ENCODE measurements at regions not wholly inside any gene's neighbourhood (a gene's known extent, or its start where the extent isn't known, plus 50 kb on each side); places are given as distances from the start of the nearest gene placed in this dataset.

DNA sequence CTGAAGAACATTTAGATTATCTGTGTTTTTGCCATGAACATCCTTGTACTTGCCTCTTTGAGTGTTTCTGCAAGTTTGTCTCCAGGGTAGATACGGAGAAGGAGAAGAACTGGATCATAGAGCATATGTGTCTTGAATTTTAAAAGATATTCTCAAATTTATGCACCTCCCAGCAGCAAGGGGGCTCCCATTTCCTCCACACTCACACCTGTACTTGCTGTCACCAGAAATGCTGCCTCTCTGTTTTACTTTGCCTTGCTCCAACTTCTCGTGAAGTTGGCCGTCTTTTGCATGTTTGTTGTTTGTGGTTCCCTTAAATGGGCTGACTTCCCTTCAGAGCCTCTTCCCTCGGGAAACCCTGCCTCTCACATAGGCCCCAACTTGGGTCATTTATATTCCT lies 171.0 kb downstream of the TFAP2C start:
- DNase-seq (ENCODE audit: low read depth in 4 of 4, low spot score in 1 of 4): no peak

- DNase-seq (ENCODE audit: low read depth in 4 of 4, low spot score in 1 of 4): no peak
Measured at GRCh38 chr20:56801971-56802755, 173.1 kb downstream of the TFAP2C start.

DNA sequence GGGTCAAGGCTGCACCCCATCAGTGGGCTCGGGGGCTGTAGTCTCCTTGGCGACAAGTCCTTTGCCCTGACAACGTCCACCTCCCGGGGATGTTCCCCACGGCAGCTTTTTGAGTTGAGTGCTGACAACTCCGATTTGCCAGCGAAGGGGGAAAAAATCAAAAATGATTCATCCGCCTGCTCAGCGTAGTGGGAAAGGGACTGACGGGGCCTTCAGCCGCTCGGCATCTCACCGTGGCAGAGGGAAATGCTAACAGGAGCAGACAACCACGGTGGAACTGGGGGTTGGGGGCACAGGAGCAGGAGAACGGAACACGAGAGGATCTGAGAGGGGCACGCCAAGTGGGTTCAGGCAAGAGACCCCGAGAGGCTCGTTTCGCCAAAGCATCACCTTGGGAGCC lies 173.7 kb downstream of the TFAP2C start:
- DNase-seq (ENCODE audit: low read depth in 4 of 4, low spot score in 1 of 4): no peak

DNA sequence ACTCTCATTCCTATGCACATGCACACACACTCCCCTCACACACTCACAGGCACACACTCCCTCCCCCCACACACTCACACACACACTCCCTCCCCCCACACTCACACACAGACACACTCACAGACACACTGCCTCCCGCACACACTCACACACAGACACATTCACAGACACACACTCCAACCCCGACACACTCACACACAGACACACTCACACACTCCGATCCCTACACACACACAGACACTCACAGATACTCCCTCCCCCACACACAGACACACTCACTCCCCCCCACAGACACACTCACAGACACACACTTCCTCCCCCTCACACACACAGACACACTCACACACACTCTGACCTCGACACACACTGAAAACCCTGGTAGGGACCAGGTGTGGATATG lies 176.2 kb downstream of the TFAP2C start:
- no peak for DNase-seq (ENCODE audit: low read depth in 4 of 4, low spot score in 1 of 4)

GRCh38 chr20:56805966-56806365 lies 176.9 kb downstream of the TFAP2C start:
- no peak for DNase-seq (ENCODE audit: low read depth in 4 of 4, low spot score in 1 of 4)

DNA sequence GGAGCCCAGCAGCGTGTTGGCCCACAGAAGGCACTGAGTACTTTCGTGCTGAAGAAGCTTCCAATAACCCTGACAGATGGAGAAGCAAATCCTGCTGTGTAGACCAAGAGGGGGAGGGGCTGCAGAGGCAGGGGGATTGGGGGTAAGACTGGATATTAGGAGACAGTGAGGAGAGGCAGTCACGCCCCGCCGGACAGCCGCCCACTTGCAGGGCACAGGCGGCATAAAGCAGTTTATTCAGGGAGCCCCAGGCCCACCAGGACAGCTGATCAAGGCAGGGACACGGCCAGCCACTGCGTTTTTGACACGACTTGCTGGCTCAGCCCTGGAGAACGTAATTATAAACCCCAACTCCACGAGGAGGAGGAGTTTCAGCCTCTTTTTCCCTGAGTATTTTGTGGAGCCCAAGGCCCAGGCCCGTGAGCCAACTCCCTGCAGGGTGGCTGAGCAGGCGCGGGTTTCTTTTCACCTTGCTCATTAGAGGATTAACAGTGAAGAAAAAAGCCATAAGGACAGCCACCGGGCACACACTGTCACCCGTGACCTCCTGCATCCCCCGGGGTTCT lies 177.9 kb downstream of the TFAP2C start:
- no peak for DNase-seq (ENCODE audit: low read depth in 4 of 4, low spot score in 1 of 4)

DNA sequence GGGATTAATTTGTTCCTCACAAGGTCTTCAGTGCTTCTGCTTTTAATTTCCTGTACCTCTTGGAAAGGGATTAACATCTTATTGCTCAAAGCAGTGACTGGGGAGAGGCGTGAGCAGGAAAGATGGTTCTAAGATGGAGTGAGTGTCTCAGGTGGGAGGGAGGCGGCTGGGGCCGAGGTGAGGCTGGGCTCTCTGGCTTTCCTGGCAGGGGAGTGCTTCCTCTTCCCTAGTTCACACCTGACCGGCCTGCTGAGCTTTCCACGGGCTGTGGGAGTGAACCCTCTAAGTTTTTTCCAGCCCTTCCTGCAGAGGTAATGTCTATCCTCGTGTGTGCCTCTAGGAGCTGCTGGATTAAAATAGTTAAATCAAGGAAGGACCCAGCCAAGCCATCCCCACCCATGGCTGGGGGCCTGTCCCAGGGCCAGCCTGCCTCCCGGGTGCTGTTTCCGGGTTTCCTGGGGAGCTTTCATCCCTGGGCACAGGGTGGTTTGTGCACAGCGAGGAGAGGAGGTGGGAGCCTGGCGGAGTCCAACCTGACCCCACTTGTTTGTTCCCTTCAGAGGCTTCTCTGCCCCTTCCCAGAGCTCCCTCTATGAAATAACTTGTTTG lies 179.1 kb downstream of the TFAP2C start:
- no peak for DNase-seq (ENCODE audit: low read depth in 4 of 4, low spot score in 1 of 4)

DNA sequence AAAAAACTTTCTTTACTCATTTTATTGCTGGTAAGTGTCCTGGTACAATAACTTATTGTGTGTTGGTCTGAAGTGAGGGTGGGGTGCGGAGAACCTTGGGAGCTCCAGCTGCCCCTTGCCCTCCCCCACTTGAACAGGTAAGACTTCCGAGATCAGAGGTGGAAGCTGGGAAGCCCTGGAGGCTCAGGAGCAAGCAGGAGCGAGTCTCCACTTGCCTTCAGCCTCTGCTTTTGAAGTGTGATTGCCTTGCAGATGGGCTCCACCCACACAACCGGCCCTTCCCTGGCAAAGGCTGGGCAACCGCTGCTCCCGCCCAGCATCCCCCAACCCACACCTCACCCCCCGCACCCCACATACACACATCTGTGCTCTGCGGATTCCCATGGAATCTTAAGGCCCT lies 179.6 kb downstream of the TFAP2C start:
- DNase-seq (ENCODE audit: low read depth in 4 of 4, low spot score in 1 of 4): no peak

GRCh38 chr20:56809668-56810067 lies 180.6 kb downstream of the TFAP2C start:
- no peak for DNase-seq (ENCODE audit: low read depth in 4 of 4, low spot score in 1 of 4)

GRCh38 chr20:56810141-56810540 lies 181.0 kb downstream of the TFAP2C start:
- no peak for DNase-seq (ENCODE audit: low read depth in 4 of 4, low spot score in 1 of 4)

DNA sequence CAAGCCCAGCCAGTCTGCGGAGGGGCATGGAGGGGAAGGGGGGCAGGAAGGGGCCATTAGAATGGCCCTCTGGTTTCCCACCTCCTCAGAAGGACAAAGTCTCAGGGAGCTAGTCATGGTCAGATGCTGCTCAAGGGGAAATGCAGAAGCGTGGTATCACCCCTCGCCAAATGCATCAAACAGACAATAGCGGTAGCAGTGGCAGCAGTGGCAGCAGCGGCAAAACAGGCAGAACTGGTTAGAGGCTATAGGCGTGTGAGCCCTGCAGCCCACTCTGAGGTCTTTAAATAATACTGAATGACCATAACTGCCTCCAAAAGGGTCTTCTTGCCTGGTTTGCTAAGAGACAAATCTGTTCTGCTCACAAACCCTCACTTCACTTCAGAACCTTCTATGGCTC lies 186.7 kb downstream of the TFAP2C start:
- DNase-seq (ENCODE audit: low read depth in 4 of 4, low spot score in 1 of 4): no peak

GRCh38 chr20:56816349-56816748 lies 187.2 kb downstream of the TFAP2C start:
- DNase-seq (ENCODE audit: low read depth in 4 of 4, low spot score in 1 of 4): no peak

GRCh38 chr20:56817780-56818675 lies 188.9 kb downstream of the TFAP2C start:
- no peak for DNase-seq (ENCODE audit: low read depth in 4 of 4, low spot score in 1 of 4)

GRCh38 chr20:56820984-56821383 lies 191.9 kb downstream of the TFAP2C start:
- no peak for DNase-seq (ENCODE audit: low read depth in 4 of 4, low spot score in 1 of 4)

DNA sequence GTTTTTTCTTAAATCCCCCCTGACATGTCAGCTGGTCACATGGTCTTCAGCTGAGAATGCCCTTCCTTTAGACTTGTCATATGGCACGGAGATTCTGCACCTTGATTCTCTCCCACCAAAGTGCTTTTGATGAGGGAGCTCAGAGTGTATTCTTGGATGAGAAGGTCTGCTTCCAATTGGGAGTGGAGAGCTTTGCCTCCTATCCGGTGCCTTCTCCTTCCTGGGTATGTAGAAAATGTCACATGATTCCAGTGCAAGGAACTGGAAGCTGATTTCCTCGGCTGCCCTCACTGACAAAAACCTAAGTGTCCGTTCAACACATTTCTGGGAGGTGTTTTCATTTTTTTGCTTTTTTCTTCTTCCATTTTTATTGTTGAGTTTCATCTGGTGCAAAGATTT lies 197.2 kb downstream of the TFAP2C start:
- no peak for DNase-seq (ENCODE audit: low read depth in 4 of 4, low spot score in 1 of 4)

DNA sequence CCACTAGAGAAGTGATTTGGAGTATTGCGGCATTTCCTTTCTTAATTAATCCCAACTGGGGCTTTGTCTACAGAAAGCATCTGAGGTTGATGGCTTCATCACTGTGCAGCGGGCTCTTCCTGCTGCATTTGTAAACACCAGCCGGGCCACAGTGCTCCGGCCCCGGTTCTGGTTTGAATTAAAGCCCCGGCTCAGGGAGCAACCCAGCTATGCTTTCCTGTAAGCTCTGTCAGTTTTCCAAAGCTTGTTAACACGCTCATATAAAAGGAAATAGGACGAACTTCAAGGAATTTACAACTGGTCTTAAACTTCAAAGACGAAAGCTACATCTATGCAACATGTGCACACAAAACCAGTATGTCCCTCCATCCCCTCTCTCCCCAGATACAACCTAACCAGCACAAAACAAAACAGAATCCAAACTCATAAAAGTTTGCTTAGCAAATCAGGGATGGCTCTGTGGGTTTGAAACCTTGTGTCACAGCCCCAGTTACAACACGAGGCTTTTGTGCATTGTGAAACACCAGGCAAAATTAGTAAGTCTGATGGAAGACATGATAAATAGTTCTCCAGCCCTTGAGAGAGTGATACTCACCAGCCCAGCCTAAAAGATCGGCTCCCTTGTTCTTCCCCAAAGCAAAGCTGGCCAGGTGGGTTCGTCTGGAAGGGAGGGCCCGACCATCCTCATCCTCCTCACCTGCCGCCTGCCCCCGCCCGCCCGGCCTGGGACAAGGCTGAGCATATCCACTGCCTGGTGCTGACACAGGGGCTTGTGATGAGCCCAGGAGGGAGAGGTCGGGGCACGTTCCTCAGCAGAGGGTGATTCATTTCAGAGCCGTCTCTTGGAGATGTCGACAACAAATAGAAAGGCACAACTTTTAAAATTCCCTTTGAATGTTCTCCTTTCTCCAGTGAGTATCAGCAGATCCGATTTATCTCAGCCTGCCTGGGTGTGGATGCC lies 197.9 kb downstream of the TFAP2C start:
- DNase-seq (ENCODE audit: low read depth in 4 of 4, low spot score in 1 of 4): no peak

DNA sequence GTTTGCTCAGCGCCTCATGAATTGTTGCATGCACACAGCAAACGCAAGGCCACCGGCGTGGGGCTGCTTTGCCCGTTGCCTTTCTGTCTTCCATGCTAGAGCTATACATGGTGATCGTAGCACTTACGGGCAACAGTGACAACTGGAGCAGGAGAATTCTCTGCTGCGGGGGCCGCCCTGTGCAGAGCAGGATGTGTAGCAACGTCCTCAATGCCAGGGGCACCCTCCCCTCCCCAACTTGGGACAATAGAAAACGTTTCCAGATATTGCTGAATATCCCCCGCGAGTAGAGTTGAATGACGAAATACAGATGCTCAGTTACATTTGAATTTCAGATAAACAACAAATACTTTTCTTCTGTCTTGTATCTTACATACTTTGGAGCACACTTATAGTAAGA lies 198.7 kb downstream of the TFAP2C start:
- no peak for DNase-seq (ENCODE audit: low read depth in 4 of 4, low spot score in 1 of 4)

GRCh38 chr20:56828402-56828801 lies 199.3 kb downstream of the TFAP2C start:
- no peak for DNase-seq (ENCODE audit: low read depth in 4 of 4, low spot score in 1 of 4)

DNA sequence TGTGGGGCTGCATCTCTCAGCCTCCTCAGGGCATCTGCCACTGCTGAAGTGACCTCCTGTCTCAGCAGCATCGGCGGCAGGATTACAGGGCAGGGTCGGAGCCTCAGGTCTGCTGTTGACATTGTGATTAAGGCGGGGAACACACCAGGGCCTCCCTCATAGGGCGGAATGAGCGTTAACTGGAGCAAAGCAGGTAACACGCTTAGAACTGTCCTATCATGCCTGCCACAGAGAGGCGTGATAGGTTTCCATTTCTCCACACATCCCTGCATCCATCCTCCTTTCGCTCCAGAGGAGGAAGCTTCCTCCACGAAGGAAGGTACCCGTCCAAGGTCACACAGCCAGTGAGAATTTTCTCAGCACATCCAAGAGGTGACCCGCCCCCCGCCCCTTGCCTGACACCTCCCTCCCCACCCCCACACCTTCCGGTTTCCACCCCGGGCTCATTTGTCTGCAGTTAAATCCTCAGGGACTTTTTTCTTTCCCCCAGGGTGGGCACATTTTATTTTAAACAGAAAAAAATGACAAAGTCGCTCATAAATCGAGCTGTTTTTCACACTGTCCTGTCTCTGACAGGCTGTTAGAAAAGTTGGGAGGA lies 200.8 kb downstream of the TFAP2C start:
- DNase-seq (ENCODE audit: low read depth in 4 of 4, low spot score in 1 of 4): no peak

DNA sequence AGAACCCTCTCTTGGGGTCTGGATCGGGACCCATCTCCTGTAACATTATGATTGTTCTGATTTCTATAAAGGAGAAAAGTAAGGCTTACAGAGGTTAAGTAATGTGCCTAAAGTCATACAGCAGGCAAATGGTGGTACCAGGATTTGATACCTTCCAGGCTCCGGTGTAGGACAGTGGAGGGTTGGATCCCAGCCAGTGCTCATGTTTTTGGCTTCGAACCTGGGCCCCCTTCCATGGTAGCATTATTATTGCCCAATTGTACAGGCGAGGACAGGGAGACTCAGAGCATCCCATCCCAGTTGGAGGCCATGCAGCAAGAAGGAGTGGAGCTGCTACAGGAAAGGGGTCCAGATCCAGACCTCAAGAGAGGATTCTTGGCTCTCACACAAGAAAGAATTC lies 202.7 kb downstream of the TFAP2C start:
- no peak for DNase-seq (ENCODE audit: low read depth in 4 of 4, low spot score in 1 of 4)

All from stimulated activated CD4-positive, alpha-beta T cell treated with anti-CD3 and anti-CD28 coated beads, Interleukin-1b, Interleukin-23, amount 100 ng/mL, for 24 hours (primary cell).